Progenitor cell of endocrine pancreas (in vitro differentiated cells): ENCODE measurements at regions not wholly inside any gene's neighbourhood (a gene's known extent, or its start where the extent isn't known, plus 50 kb on each side); places are given as distances from the start of the nearest gene placed in this dataset.
"Not testable (repeated sequence)": the region's sequence is repeated elsewhere in the genome, so short reads cannot be mapped to it uniquely, and the experiment has no call there.

Experiments used
- DNase-seq: peaks from one replicate; pipeline ENCODE4 v3.0.0; 2021; ENCODE audit warnings: low spot score; ENCODE audit not compliant: unreplicated experiment
- H3K27ac Mint-ChIP-seq: 2 replicates; pipeline ENCODE4 v1.8.0; 2021; ENCODE audit warnings: mild to moderate bottlenecking, moderate library complexity, mixed read lengths
- H3K27me3 Mint-ChIP-seq: 2 replicates; pipeline ENCODE4 v1.8.0; 2021; ENCODE audit warnings: mixed read lengths
- H3K36me3 Mint-ChIP-seq: 2 replicates; pipeline ENCODE4 v1.8.0; 2022; ENCODE audit warnings: mixed read lengths; ENCODE audit not compliant: insufficient read depth
- H3K4me1 Mint-ChIP-seq: 2 replicates; pipeline ENCODE4 v1.8.0; 2021; ENCODE audit warnings: low read depth, mixed read lengths
- H3K4me3 Mint-ChIP-seq: 2 replicates; pipeline ENCODE4 v1.8.0; 2021; ENCODE audit warnings: low read depth, mild to moderate bottlenecking, moderate library complexity, mixed read lengths
- H3K9me3 Mint-ChIP-seq: 2 replicates; pipeline ENCODE4 v1.8.0; 2021; ENCODE audit warnings: low read depth, mixed read lengths
- CTCF ChIP-seq: fragments of 200-600 bp; sonication (generic); IDR thresholded peaks from one replicate; pipeline ENCODE4 v1.5.0; 2021; ENCODE audit warnings: antibody characterized with exemption, mild to moderate bottlenecking; ENCODE audit not compliant: unreplicated experiment

- Mint-ChIP-seq H3K9me3 (peaks cover 5% of the 10 kb centered on the region), H3K4me1 (no peaks in the 10 kb centered on the region), H3K27ac (no peak overlapping the region), H3K27me3 (no peaks in the 10 kb centered on the region), H3K4me3 (no peak overlapping the region), H3K36me3 (no peaks in the 10 kb centered on the region)
- no peak for DNase-seq
- no peak for TF ChIP-seq CTCF
Measured at GRCh38 chr13:79896851-79897250, 415.9 kb downstream of the NDFIP2 start.

- H3K4me1 Mint-ChIP-seq, result no peaks in the 10 kb centered on the region
- DNase-seq, result no peak
- TF ChIP-seq CTCF, result no peak
- peaks cover 10% of the 10 kb centered on the region for H3K9me3 Mint-ChIP-seq
- H3K27me3 Mint-ChIP-seq, result no peaks in the 10 kb centered on the region
- H3K36me3 Mint-ChIP-seq, result peaks cover 2% of the 10 kb centered on the region
- H3K4me3 Mint-ChIP-seq, result no peak overlapping the region
- H3K27ac Mint-ChIP-seq, result no peak overlapping the region
Measured at GRCh38 chr13:79895416-79895815, 414.5 kb downstream of the NDFIP2 start.

GRCh38 chr13:79887278-79887677, 406.3 kb downstream of the NDFIP2 start:
- H3K4me1 Mint-ChIP-seq, H3K27me3 Mint-ChIP-seq, DNase-seq, H3K27ac Mint-ChIP-seq, H3K4me3 Mint-ChIP-seq, H3K36me3 Mint-ChIP-seq: not testable (repeated sequence)
- peaks cover 30% of the 10 kb centered on the region for H3K9me3 Mint-ChIP-seq

GRCh38 chr13:79886601-79887000, 405.6 kb downstream of the NDFIP2 start:
- Mint-ChIP-seq H3K36me3 (peaks cover 2% of the 10 kb centered on the region), H3K4me3 (no peak overlapping the region), H3K27me3 (no peaks in the 10 kb centered on the region), H3K9me3 (peaks cover 30% of the 10 kb centered on the region), H3K27ac (peak overlapping the region; percentile 15), H3K4me1 (peaks cover 8% of the 10 kb centered on the region)
- no peak for TF ChIP-seq CTCF
- DNase-seq, result no peak

GRCh38 chr13:79884890-79885289, 403.9 kb downstream of the NDFIP2 start:
- Mint-ChIP-seq H3K36me3 (no peaks in the 10 kb centered on the region), H3K9me3 (peaks cover 20% of the 10 kb centered on the region), H3K4me1 (peaks cover 8% of the 10 kb centered on the region), H3K27me3 (no peaks in the 10 kb centered on the region), H3K4me3 (no peak overlapping the region), H3K27ac (no peak overlapping the region)
- TF ChIP-seq CTCF, result no peak
- no peak for DNase-seq

GRCh38 chr13:79883216-79883615, 402.3 kb downstream of the NDFIP2 start:
- no peak for TF ChIP-seq CTCF
- Mint-ChIP-seq H3K27me3 (no peaks in the 10 kb centered on the region), H3K4me1 (peaks cover 8% of the 10 kb centered on the region), H3K27ac (no peak overlapping the region), H3K36me3 (no peaks in the 10 kb centered on the region), H3K4me3 (no peak overlapping the region), H3K9me3 (peaks cover 9% of the 10 kb centered on the region)
- no peak for DNase-seq
